Testis (tissue), 2 donors: ENCODE measurements at regions not wholly inside any gene's neighbourhood (a gene's known extent, or its start where the extent isn't known, plus 50 kb on each side); places are given as distances from the start of the nearest gene placed in this dataset.

Source experiments
- POLR2A ChIP-seq: fragments of 450-650 bp; IDR thresholded peaks from one replicate; pipeline ENCODE4 v1.6.1; 2017; ENCODE audit warnings: antibody characterized with exemption, mild to moderate bottlenecking, moderate library complexity
- TF ChIP-seq, protein P1 (sequence below), 3 experiments: fragments of 450-650 bp in 2 of 3; fragments of 200-600 bp in 1 of 3; sonication (generic) in 1 of 3; IDR thresholded peaks; one replicate each; pipeline ENCODE4 v1.5.1; 2016 to 2019; ENCODE audit warnings: antibody characterized with exemption in 3 of 3, mild to moderate bottlenecking in 2 of 3, moderate library complexity in 1 of 3

DNA sequence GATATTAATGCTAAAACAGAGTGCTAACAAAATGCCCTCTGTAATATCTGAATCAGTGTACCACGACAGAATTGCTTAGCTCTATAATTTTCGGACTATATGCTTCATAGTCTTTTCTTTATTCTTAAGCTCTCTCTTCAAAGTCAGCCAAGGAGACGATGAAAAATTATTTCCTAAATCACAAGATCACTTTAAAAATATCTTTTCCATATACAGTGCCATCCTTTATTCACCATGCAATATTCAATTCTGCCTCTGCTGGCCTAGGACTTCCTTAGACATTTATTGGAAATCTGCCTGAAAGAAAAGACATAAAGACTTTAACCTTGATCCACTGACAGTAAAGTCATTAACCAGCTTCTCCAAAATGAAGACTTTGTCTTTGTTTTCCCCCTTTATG lies 238.9 kb upstream of the BTG1 start:
- TF ChIP-seq, protein P1, sequence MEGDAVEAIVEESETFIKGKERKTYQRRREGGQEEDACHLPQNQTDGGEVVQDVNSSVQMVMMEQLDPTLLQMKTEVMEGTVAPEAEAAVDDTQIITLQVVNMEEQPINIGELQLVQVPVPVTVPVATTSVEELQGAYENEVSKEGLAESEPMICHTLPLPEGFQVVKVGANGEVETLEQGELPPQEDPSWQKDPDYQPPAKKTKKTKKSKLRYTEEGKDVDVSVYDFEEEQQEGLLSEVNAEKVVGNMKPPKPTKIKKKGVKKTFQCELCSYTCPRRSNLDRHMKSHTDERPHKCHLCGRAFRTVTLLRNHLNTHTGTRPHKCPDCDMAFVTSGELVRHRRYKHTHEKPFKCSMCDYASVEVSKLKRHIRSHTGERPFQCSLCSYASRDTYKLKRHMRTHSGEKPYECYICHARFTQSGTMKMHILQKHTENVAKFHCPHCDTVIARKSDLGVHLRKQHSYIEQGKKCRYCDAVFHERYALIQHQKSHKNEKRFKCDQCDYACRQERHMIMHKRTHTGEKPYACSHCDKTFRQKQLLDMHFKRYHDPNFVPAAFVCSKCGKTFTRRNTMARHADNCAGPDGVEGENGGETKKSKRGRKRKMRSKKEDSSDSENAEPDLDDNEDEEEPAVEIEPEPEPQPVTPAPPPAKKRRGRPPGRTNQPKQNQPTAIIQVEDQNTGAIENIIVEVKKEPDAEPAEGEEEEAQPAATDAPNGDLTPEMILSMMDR (IDR thresholded peaks at IDR 0.05): no peak
- no peak for TF ChIP-seq POLR2A
